ENCODE measurements at regions not wholly inside any gene's neighbourhood (a gene's known extent, or its start where the extent isn't known, plus 50 kb on each side); places are given as distances from the start of the nearest gene placed in this dataset.

- TF ChIP-seq CTCF (IDR thresholded peaks at IDR 0.05) (no peak), EP300 (IDR thresholded peaks at IDR 0.05) (no peak), POLR2A (IDR thresholded peaks at IDR 0.05) (no peak)
Observed at GRCh38 chr2:240372101-240372500, 63.4 kb upstream of the GPC1 start.
